ENCODE measurements at regions not wholly inside any gene's neighbourhood (a gene's known extent, or its start where the extent isn't known, plus 50 kb on each side); places are given as distances from the start of the nearest gene placed in this dataset.
"Not testable (repeated sequence)": the region's sequence is repeated elsewhere in the genome, so short reads cannot be mapped to it uniquely, and the experiment has no call there.

DNA sequence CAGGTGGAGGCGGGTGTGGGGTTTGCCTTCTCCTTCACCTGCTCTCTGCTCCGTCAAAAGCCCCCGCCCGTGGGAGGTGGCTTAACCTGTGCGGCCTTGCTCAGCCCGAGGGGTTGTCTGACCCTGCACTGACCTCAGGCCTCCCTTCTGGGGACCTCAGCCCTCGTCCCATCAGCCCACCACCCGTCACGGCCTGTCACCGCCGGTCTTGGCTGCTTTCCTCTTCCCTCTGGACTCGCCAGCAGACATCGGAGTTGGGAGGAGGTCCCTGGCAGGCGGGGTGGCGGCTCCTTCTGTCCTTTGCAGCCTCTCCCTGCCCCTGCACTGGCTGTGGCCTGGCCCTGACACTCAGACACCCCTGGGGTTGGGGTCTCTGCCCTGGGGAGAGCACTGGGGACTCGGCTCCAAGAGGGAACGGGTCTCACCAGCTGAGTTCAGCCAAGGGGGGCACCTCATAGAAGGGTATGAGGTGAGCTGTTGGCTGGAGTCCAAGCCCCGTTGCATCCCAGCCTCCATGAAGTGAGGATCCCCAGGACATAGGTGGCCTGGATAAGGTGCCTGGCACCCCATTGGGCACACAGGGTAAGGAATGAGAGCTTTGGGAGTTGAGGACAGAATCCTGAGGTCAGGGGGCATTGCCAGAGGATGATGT is 999.6 kb downstream of the BRD1 start:
- no peak for DNase-seq

DNA sequence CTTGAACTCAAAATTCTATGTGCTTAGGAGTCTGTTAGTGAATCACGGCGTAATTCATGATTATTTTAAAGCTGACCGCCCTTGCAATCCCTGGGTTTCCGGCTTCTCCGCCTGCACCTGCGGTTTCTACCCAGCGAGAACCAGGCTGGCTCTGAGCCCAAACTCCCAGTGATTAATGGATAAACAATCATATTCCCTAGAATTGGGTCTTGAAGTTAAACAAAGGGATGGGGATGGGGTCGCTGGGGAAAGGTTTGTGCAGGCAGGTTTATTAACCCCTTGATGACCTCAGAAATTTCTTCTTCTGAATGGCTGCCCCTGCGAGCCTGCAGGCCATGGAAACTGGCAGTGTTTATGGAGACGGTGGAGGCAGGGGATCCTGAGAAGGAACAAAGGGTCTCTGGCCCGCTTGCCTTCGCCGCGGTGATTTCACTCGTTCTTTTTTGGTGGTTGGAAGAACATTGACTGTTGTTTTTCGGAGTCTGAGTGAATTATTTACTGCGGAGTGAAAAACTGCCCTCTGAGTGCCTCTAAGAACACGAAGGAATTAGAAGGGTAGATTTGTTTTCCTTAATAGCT is 1000.3 kb downstream of the BRD1 start:
- DNase-seq, result no peak

- DNase-seq, result no peak
These were observed 1001.1 kb downstream of the BRD1 start for GRCh38 chr22:48826546-48826945.

GRCh38 chr22:48825802-48826520 is 1001.7 kb downstream of the BRD1 start:
- DNase-seq, result no peak

GRCh38 chr22:48824712-48825651 is 1002.7 kb downstream of the BRD1 start:
- DNase-seq, result no peak

GRCh38 chr22:48823941-48824340 is 1003.7 kb downstream of the BRD1 start:
- no peak for DNase-seq

GRCh38 chr22:48822278-48823233 is 1005.1 kb downstream of the BRD1 start:
- no peak for DNase-seq

- DNase-seq, result no peak
These were observed 1005.9 kb downstream of the BRD1 start for GRCh38 chr22:48821727-48822126.

DNA sequence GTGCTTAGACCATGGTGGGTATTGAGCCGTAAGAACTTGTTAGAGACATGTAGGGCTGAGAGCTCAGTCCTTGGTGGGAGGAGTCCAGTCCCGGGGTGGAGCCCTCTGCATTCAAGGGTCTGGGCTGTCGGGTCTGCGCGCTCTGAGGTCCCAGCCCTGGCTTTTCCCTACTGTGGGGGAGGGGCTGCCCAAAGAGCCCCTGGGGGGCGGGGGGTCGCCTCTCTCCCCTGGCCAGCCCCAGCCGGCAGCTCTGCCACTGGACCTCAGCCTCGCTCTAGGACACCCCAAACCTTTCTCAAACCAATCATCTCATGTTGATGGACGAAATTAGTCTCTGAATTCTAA is 1006.4 kb downstream of the BRD1 start:
- no peak for DNase-seq

- DNase-seq, result no peak
These were observed 1007.0 kb downstream of the BRD1 start for GRCh38 chr22:48820481-48821345.

GRCh38 chr22:48819961-48820360 is 1007.7 kb downstream of the BRD1 start:
- DNase-seq, result no peak

DNA sequence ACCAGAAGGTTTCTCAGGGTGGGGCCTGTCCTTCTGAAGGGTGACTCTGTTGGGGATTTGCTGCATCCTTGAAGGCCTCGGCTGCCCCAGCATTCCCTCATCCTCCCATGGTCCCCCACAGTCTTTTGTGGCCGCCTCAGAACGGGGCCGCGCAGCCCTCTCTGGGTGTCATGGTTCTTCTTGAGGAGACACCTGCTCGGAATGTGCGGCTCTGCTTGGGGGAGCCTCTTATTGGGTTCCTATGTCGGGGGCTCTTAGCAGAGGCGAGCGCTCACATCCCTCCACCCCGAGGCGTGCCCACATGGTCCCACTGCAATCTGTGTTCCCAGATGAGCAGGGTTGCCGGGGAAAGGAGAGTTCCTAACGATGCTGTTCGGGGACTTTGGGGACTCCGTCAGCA is 1008.4 kb downstream of the BRD1 start:
- DNase-seq, result no peak

GRCh38 chr22:48817491-48817890 is 1010.2 kb downstream of the BRD1 start:
- DNase-seq, result not testable (repeated sequence)

DNA sequence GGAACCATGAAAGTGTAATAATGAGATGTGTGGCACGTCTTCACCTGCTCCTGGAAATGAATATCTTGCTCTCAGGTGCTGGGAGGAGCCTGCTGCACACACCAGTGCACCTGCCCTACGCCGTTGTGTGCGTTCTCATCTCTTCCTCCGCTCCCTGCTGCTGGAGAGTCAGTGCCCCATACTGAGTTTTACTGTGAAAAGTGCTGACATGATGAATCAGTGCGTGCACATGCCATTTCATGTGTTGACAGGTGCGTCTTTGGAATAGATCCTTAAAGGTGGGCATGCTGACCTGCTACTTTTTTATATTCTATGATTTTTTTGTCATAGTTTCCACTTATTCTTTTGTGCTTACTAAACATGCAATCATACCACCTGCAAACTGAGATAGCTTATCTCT is 1015.8 kb downstream of the BRD1 start:
- DNase-seq, result no peak

GRCh38 chr22:48808038-48808960 is 1019.4 kb downstream of the BRD1 start:
- DNase-seq, result no peak

- no peak for DNase-seq
These were observed 1020.5 kb downstream of the BRD1 start for GRCh38 chr22:48807155-48807554.

GRCh38 chr22:48806227-48806781 is 1021.4 kb downstream of the BRD1 start:
- DNase-seq, result no peak

DNA sequence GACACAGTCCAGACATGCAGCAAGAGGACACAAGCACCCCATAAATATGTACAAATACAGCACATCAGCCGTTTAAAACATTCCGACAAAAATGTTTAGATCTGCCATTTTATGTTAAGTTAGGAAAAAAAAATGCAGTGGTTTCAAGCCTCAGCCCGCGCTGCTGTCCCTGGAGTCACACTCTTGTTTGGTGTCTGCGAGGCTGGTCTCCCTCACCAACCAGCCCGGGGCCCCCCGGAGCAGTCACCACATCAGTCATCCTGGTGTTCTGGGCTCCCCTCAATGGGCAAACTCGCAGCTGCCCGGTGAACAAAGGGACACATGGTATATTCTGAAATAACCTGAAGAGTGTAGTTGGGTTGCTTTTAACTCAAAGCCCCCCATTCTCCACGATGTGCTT is 1022.2 kb downstream of the BRD1 start:
- no peak for DNase-seq

DNA sequence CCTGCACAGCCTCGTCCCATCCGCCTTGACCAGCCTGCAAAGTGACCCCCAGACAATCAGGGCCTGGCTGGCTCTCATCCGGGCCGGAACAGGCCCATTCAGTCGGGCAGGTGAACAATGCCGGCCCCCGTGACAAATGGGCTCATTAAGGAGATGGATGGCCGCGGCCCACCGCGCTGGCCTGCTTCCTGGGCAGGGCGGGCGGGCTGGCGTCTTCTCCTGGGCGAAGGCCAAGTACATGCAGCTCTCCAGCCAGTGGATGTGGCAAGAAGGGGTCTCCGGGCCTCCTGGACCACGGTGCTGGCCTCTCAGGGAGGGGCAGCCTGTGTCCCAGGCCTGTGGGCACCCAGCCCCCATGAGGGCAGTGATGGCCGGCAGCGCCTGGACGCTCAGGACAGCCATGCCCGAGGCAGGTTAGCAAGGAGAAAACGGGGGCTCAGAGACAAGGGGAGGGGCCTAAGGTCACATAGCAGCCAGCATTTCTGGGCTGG is 1022.8 kb downstream of the BRD1 start:
- no peak for DNase-seq

Data from inflammatory macrophage treated with lipopolysaccharide for 4 hours (primary cell).